ENCODE measurements at regions not wholly inside any gene's neighbourhood (a gene's known extent, or its start where the extent isn't known, plus 50 kb on each side); places are given as distances from the start of the nearest gene placed in this dataset.

GRCh38 chr4:135605076-135605475 lies 1403.5 kb upstream of the PABPC4L start:
- 24 to 37% methylated on average over 1 of the region's 1 CpG for WGBS, 2 donors
- Histone ChIP-seq H3K4me3 (replicated peaks in 1 of 3) (no peak overlapping the region), H3K27ac (no peak overlapping the region), H3K4me1 (no peaks in the 10 kb centered on the region), H3K9me3 (no peaks in the 10 kb centered on the region), H3K36me3 (no peaks in the 10 kb centered on the region), H3K27me3 (no peaks in the 10 kb centered on the region)
- no peak for DNase-seq
- intact Hi-C loops (cut with DNase I) = no loop called here
- no peak for TF ChIP-seq POLR2A (IDR thresholded peaks at IDR 0.05)
- TF ChIP-seq CTCF (IDR thresholded peaks at IDR 0.05) = no peak

- no peak for DNase-seq
- intact Hi-C loops (cut with DNase I) = no loop called here
- no peak for TF ChIP-seq POLR2A (IDR thresholded peaks at IDR 0.05)
- TF ChIP-seq CTCF (IDR thresholded peaks at IDR 0.05) = no peak
- H3K4me1 ChIP-seq = no peaks in the 10 kb centered on the region
- 89 to 93% methylated on average over 1 of the region's 1 CpG for WGBS, 2 donors
- H3K27ac ChIP-seq = no peak overlapping the region
- no peaks in the 10 kb centered on the region for H3K36me3 ChIP-seq
- no peaks in the 10 kb centered on the region for H3K27me3 ChIP-seq
- no peaks in the 10 kb centered on the region for H3K9me3 ChIP-seq
- no peak overlapping the region for H3K4me3 ChIP-seq (replicated peaks in 1 of 3)
These were observed 1402.9 kb upstream of the PABPC4L start for GRCh38 chr4:135604531-135604930.

GRCh38 chr4:135601351-135601750 lies 1399.8 kb upstream of the PABPC4L start:
- no peak overlapping the region for H3K27ac ChIP-seq
- H3K36me3 ChIP-seq = no peaks in the 10 kb centered on the region
- H3K4me1 ChIP-seq = no peaks in the 10 kb centered on the region
- no peak overlapping the region for H3K4me3 ChIP-seq (replicated peaks in 1 of 3)
- H3K27me3 ChIP-seq = no peaks in the 10 kb centered on the region
- TF ChIP-seq POLR2A (IDR thresholded peaks at IDR 0.05) (no peak), CTCF (IDR thresholded peaks at IDR 0.05) (no peak)
- H3K9me3 ChIP-seq = no peaks in the 10 kb centered on the region
- intact Hi-C loops (cut with DNase I) = no loop called here
- no peak for DNase-seq
- 76 to 81% methylated on average over 1 of the region's 1 CpG for WGBS, 2 donors

GRCh38 chr4:135598151-135598550 lies 1396.6 kb upstream of the PABPC4L start:
- TF ChIP-seq POLR2A (IDR thresholded peaks at IDR 0.05) = no peak
- no peak for TF ChIP-seq CTCF (IDR thresholded peaks at IDR 0.05)
- Histone ChIP-seq H3K36me3 (no peaks in the 10 kb centered on the region), H3K9me3 (no peaks in the 10 kb centered on the region), H3K27ac (no peak overlapping the region), H3K27me3 (no peaks in the 10 kb centered on the region), H3K4me3 (replicated peaks in 1 of 3) (no peak overlapping the region), H3K4me1 (no peaks in the 10 kb centered on the region)
- DNase-seq = no peak
- WGBS, 2 donors = 30 to 57% methylated on average over 1 of the region's 1 CpG
- intact Hi-C loops (cut with DNase I) = no loop called here

GRCh38 chr4:135594521-135594920 lies 1392.9 kb upstream of the PABPC4L start:
- Histone ChIP-seq H3K4me1 (no peaks in the 10 kb centered on the region), H3K4me3 (replicated peaks in 1 of 3) (no peak overlapping the region), H3K36me3 (no peaks in the 10 kb centered on the region), H3K27ac (no peak overlapping the region), H3K27me3 (no peaks in the 10 kb centered on the region), H3K9me3 (no peaks in the 10 kb centered on the region)
- no peak for DNase-seq
- WGBS, 2 donors = 81 to 87% methylated on average over 1 of the region's 1 CpG
- intact Hi-C loops (cut with DNase I) = no loop called here
- no peak for TF ChIP-seq CTCF (IDR thresholded peaks at IDR 0.05)
- no peak for TF ChIP-seq POLR2A (IDR thresholded peaks at IDR 0.05)

Measured in thyroid gland (tissue), 4 donors.